Activated CD8-positive, alpha-beta T cell treated with anti-CD3 and anti-CD28 coated beads for 36 hours (primary cell): ENCODE measurements at regions not wholly inside any gene's neighbourhood (a gene's known extent, or its start where the extent isn't known, plus 50 kb on each side); places are given as distances from the start of the nearest gene placed in this dataset.
"Not testable (repeated sequence)": the region's sequence is repeated elsewhere in the genome, so short reads cannot be mapped to it uniquely, and the experiment has no call there.

Experiments used
- ATAC-seq: fragments of 200-7000 bp; cut with Tn5 transposase; one replicate; pipeline ENCODE4 v1.10.0; 2021; ENCODE audit warnings: mild to moderate bottlenecking, moderate library complexity
- CTCF ChIA-PET: fragments of 350-600 bp; sonication (Branson Sonifier 250); formaldehyde crosslinking; loops from one replicate; lab custom pipeline; 2021; ENCODE audit warnings: antibody characterized with exemption; lab: Charles Lee
- POLR2A ChIA-PET: fragments of 350-600 bp; sonication (Branson Sonifier 250); formaldehyde crosslinking; loops from one replicate; lab custom pipeline; 2021; ENCODE audit warnings: antibody characterized with exemption; lab: Charles Lee
- DNase-seq: peaks from one replicate; pipeline ENCODE4 v3.0.0-alpha.2; 2020
- H3K27ac Mint-ChIP-seq: one replicate; pipeline ENCODE4 v1.8.0; 2021; ENCODE audit warnings: mild to moderate bottlenecking, mixed read lengths
- H3K27me3 Mint-ChIP-seq: one replicate; pipeline ENCODE4 v1.8.0; 2021; ENCODE audit warnings: mixed read lengths
- H3K36me3 Mint-ChIP-seq: one replicate; pipeline ENCODE4 v1.8.0; 2021; ENCODE audit warnings: low read depth, mixed read lengths
- H3K4me1 Mint-ChIP-seq: one replicate; pipeline ENCODE4 v1.8.0; 2021; ENCODE audit warnings: low read depth, mixed read lengths
- H3K4me3 Mint-ChIP-seq: one replicate; pipeline ENCODE4 v1.8.0; 2021; ENCODE audit warnings: mild to moderate bottlenecking, moderate library complexity, mixed read lengths
- H3K9me3 Mint-ChIP-seq: one replicate; pipeline ENCODE4 v1.8.0; 2021; ENCODE audit warnings: mixed read lengths
- CTCF ChIP-seq: fragments of 200-600 bp; IDR thresholded peaks from one replicate; pipeline ENCODE4 v1.8.0; 2022; ENCODE audit warnings: antibody characterized with exemption, mild to moderate bottlenecking
- intact Hi-C: fragments of 100-400 bp; cut with micrococcal nuclease; formaldehyde crosslinking; loops from one replicate; pipeline ENCODE4 v1.10.0; 2022

GRCh38 chr15:54792526-54792925 is 404.2 kb downstream of the RSL24D1 start:
- intact Hi-C loops, result no loop called here
- Mint-ChIP-seq H3K27me3 (peaks cover 3% of the 10 kb centered on the region), H3K9me3 (no peaks in the 10 kb centered on the region), H3K4me3 (no peak overlapping the region), H3K27ac (no peak overlapping the region), H3K36me3 (no peaks in the 10 kb centered on the region), H3K4me1 (no peaks in the 10 kb centered on the region)
- ChIA-PET CTCF (no interaction called here), POLR2A (no interaction called here)
- DNase-seq, result no peak
- ATAC-seq, result no peak
- TF ChIP-seq CTCF, result no peak

- no peak overlapping the region for H3K27ac Mint-ChIP-seq
- ATAC-seq (no peak), DNase-seq (no peak)
- H3K36me3 Mint-ChIP-seq, result no peaks in the 10 kb centered on the region
- intact Hi-C loops, result no loop called here
- no peak overlapping the region for H3K4me3 Mint-ChIP-seq
- POLR2A ChIA-PET, result no interaction called here
- CTCF ChIA-PET, result no interaction called here
- no peak for TF ChIP-seq CTCF
- no peaks in the 10 kb centered on the region for H3K4me1 Mint-ChIP-seq
- no peaks in the 10 kb centered on the region for H3K9me3 Mint-ChIP-seq
- H3K27me3 Mint-ChIP-seq, result peaks cover 3% of the 10 kb centered on the region
These were observed 406.0 kb downstream of the RSL24D1 start for GRCh38 chr15:54790693-54791092.

- CTCF ChIA-PET, result no interaction called here
- H3K36me3 Mint-ChIP-seq, result no peaks in the 10 kb centered on the region
- intact Hi-C loops, result no loop called here
- H3K4me3 Mint-ChIP-seq, result no peak overlapping the region
- H3K9me3 Mint-ChIP-seq, result no peaks in the 10 kb centered on the region
- no peak overlapping the region for H3K27ac Mint-ChIP-seq
- POLR2A ChIA-PET, result no interaction called here
- DNase-seq (no peak), ATAC-seq (no peak)
- H3K4me1 Mint-ChIP-seq, result no peaks in the 10 kb centered on the region
- no peak for TF ChIP-seq CTCF
- H3K27me3 Mint-ChIP-seq, result no peaks in the 10 kb centered on the region
These were observed 407.4 kb downstream of the RSL24D1 start for GRCh38 chr15:54789376-54789775.

GRCh38 chr15:54781220-54781619 is 415.5 kb downstream of the RSL24D1 start:
- H3K27me3 Mint-ChIP-seq, DNase-seq, H3K27ac Mint-ChIP-seq, H3K4me3 Mint-ChIP-seq, ATAC-seq, H3K4me1 Mint-ChIP-seq, H3K36me3 Mint-ChIP-seq, CTCF ChIA-PET, POLR2A ChIA-PET, H3K9me3 Mint-ChIP-seq, intact Hi-C loops: not testable (repeated sequence)

GRCh38 chr15:54779271-54779670 is 417.5 kb downstream of the RSL24D1 start:
- Mint-ChIP-seq H3K27ac (no peak overlapping the region), H3K9me3 (peaks cover 7% of the 10 kb centered on the region), H3K27me3 (peaks cover 2% of the 10 kb centered on the region), H3K36me3 (no peaks in the 10 kb centered on the region), H3K4me1 (no peaks in the 10 kb centered on the region), H3K4me3 (no peak overlapping the region)
- intact Hi-C loops, result no loop called here
- no peak for TF ChIP-seq CTCF
- DNase-seq (no peak), ATAC-seq (no peak)
- ChIA-PET POLR2A (no interaction called here), CTCF (no interaction called here)

- peaks cover 2% of the 10 kb centered on the region for H3K27me3 Mint-ChIP-seq
- POLR2A ChIA-PET, result no interaction called here
- DNase-seq (no peak), ATAC-seq (no peak)
- H3K27ac Mint-ChIP-seq, result no peak overlapping the region
- H3K9me3 Mint-ChIP-seq, result peaks cover 1% of the 10 kb centered on the region
- H3K36me3 Mint-ChIP-seq, result no peaks in the 10 kb centered on the region
- no peaks in the 10 kb centered on the region for H3K4me1 Mint-ChIP-seq
- TF ChIP-seq CTCF, result no peak
- intact Hi-C loops, result no loop called here
- no peak overlapping the region for H3K4me3 Mint-ChIP-seq
- CTCF ChIA-PET, result no interaction called here
These were observed 420.3 kb downstream of the RSL24D1 start for GRCh38 chr15:54776410-54776809.
